GM18498 (cell line): ENCODE measurements at regions not wholly inside any gene's neighbourhood (a gene's known extent, or its start where the extent isn't known, plus 50 kb on each side); places are given as distances from the start of the nearest gene placed in this dataset.

Source experiments
- ATAC-seq: cut with Tn5 transposase; IDR thresholded peaks from one replicate; pipeline ENCODE4 v1.9.1; 2021; ENCODE audit warnings: mild to moderate bottlenecking, moderate library complexity; ENCODE audit not compliant: unreplicated experiment

DNA sequence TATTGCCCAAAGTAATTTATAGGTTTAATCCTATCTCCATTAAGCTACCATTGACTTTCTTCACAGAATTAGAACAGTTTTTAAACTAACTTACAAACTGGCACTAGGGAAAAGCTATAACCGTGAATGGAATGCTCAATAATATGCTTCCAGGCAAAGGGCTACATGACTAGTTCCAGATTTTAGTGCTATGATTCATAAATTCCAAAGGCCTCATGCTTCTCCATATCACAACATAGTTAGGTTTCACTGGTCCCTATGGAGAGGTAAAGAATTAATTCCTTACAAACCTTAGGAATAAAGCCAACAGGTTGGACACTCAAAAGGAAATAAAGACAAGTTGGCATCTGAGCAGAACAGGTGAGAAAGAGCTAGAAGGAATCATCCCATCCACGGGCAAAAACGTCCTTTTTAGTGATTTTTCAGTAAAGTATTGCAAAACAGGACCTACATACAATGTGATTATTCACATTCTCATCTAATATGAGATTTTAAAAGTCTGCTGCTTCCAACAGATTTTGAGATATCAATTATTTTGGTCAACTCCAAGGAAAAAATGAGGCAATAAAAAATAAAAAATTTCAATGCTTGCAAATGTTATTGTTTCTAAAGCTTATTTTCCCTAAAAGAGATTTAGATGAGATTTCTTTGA is 97.0 kb upstream of the TARS1 start:
- no peak for ATAC-seq

DNA sequence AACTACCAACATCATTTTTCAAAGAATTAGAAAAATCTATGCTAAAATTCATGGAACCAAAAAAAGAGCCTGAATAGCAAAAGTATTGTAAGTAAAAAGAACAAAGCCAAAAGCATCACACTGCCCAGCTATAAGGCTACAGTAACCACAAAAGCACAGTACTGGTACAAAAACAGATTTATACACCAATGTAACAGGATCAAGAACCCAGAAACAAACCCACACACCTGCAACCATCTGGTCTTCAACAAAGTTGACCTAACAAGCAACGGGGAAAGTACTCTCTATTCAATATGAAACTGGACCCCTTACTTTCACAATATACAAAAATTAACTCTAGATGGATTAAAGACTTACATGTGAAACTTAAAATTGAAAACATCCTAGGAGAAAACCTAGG is 94.2 kb upstream of the TARS1 start:
- ATAC-seq: no peak

DNA sequence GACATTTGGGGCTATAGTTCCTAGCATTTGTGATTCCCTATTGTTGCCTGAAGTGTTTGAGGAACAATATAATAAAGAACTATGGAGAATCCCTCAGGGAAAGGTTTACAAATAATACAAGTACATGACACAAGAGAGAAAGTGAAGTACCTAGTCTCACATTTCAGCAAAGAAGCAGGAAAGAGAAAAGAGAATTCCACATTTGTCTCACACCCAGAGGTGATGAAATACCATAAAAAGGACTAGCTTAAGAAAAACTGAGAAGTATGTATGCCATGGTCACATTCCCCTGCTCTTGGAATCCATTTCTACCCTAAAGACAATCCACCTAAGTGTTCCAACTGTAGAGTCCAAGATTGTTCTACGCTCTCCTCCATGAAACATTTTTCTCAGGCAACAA is 79.0 kb upstream of the TARS1 start:
- no peak for ATAC-seq

DNA sequence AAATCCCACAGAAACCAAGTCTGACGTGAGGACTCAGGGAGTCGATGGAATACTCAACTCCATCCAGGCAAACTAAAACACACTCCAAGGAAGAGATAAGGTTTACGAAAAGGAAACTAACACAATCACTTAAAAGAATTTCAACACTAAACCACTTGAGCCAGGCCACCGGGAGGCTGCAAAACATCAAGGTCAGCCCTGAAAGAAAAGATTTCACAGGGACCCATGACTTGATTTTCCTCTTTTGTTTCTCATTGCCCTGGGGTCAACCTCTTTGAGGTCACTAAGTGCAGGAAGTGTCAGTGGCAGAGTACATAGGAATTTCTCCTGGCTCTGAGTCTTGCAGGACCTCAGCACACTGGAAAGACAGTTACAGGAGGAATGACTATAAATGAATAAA is 77.8 kb upstream of the TARS1 start:
- no peak for ATAC-seq

DNA sequence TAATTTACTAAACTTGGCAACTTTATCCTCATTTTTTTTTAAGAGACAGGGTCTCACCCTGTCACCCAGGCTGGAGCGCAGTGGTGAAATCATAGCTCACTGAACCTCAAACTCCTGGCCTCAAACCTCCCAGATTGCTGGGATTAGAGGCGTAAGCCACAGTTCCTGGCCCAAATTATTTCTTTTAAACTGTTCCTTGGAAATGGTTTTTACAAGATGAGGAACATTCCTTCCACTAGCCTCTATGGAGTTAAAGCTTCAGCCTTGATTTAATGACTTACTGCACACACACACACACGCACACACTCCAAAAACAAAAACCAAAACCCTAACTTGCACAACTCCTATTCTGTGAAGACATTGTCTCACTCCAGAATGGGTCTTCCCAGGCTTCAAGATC is 77.2 kb upstream of the TARS1 start:
- no peak for ATAC-seq

DNA sequence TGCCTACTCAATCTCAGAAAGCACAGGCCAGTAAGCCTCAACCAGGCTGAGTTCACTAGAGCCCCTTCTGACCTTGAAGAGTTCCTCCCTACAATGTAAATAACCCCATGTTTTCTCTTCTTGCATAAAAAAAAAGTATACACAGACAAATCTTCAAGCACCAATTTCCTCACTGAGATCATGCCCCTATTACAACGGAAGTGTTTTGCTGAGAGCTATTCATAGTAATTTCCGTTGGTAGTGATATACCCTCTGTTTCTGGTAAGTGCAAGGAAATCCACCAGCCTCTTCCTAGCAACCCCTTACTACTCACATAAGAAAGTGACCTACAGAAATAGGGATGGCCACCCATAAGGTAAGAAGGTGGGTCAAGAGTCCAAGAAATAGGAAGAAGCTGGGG is 76.4 kb upstream of the TARS1 start:
- no peak for ATAC-seq

DNA sequence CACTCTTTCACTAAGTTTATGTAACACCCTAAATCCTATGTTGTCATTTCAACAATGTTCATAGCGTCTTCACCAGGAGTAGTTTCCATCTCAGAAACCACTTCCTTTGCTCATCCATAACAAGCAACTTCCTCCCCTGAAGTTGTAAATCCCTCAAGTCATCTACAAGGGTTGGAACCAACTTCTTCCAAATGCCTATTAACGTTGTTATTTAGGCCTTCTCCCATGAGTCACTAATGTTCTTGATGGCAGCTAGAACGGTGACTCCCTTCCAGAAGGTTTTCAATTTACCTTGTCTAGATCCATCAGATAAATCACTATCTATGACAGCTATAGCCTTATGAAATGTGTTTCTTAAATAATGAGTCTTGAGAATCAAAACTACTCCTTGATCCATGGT is 73.3 kb upstream of the TARS1 start:
- ATAC-seq: no peak

DNA sequence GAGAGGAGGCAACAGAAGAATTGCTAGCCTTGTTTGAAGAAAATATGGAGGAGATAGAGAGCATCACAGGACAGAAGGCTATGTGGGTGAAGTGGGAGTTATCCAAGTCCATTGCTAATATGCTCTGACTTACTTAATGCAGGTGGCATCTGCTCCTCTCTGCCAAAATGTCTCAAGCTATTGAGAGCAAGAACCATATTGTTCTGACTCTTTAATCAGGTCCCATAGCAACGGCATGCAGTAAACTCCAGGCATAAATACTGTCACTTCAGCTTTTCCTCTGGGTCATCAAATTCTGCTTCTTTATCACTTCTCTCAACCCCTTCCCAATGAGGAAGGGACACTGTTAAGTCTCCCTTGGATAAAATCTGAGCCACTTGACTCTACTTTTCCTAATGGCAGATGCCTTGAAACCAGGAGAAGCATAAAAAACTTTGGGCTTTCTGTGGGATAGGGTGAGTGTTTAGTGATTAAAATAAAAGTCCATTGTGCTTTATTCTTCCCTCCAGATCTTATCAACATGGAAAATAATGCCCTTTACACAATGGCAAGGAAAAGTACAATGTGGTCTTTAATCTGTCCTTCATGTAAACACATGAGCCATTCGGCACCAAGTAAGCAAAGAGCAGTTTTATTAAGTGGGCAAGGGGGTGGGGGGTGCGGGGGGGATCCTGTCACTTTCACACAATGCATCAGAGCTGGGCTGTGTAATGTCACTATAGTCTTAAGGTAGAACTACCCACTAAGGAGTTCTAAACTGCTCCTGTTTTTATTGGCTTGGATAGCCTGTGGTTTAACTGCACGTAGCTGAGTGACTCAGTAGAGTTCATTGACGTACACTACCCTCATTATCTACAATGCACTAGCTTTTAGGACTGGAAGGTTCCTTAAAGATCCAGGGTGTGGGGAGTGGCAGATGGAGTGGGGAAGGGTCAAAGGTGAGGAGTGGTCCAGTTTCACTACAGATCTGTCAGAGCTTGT is 71.0 kb upstream of the TARS1 start:
- no peak for ATAC-seq

DNA sequence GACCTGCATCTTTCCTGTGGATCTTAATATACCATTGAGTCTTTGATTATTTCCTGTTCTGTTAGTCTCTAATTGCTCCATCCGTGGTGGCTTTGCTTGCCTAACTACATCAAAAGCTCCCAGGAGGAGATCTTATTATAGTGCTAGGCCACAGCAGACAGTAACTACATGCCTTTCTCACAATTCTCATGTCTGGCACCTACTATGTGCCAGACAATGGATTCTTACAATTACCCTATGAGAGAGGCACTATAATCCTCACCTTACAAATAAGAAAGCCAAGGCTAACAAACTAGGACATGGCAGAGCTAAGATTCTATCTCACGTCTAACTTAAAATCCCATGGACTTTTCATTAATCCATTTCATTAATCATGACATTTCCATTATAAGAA is 70.3 kb upstream of the TARS1 start:
- no peak for ATAC-seq

DNA sequence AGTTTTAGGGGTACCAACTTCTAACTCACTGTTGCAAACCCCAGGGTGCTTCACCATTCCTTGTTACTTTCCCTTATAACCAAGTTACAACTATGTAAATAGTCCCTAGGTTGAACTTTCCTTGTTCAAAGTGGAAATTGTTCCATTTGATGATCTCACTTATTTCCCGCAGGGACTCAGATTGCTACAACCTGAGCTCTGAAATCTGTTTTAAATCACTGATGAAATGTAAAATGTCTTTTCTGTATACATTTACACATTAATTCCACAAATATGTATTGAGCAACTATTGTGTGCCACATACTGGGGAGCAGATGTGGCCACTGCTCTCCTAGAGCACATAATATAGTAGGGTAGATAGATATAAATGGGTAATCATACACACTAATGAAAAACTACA is 69.1 kb upstream of the TARS1 start:
- ATAC-seq: no peak

DNA sequence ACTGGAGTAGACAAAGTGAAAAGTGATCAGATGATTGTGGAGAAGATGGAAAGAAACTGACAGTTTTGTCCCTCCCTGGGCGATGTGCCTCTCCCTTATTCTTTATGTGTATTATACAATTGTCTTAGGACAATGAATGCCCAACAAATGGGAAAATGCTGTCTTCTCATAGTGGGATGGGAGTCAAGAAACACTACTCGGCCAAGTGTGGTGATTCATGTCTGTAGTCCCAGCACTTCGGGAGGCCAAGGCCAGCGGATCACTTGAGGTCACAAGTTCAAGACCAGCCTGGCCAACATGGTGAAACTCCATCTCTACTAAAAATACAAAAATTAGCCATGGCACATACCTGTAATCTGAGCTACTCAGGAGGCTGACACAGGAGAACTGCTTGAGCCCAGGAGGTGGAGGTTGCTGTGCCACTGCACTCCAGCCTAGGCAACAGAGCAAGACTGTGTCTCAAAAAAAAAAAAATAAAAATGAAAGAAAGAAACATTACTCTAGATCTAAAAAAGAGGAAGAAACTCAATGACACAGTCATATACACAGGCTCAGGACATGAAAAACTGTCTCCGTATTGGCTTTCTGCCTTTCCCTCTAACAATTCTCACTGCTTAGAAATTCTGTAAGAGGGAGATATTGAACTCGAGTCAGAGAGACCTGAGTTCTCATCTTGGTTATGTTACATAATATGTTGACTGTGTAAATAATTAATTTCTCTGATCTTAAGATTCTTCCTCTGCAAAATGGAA is 67.9 kb upstream of the TARS1 start:
- no peak for ATAC-seq

DNA sequence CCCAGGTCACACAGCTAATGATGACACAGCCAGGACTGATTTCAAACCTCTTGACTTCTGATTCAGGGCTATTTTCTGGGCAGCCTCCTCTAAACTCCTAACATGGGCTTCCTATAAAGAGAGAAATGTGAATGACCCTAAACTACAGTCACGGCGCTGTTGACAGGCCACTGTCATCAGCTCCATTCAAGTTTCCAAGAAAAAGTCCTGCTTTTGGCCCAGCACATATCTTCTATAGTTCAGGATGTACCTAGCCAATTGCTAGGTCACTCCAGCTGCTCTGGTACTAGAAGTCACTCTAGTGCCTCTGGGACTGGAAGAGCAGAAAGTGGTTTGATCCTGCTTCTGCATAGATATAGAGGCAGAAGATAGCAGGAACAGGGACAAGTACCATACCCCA is 64.9 kb upstream of the TARS1 start:
- ATAC-seq: no peak

DNA sequence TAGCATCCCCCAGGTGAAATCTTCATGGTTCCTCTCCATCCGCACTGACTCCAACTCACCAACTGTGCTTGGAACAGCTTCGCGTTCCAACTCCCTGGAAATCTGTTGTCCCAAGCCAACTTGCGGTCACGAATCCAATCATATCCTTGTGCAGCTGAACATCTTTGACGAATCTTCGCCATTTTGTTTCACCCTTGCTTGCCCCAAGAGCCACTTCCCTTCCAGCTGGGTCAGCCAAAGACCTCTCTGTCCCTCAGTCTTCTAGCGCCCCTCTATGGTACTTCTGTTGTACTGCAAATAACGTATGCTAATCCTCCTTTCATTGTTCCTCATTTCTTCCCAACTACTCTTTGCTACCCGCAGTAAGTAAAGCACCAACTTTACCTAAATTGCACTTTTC is 61.0 kb upstream of the TARS1 start:
- ATAC-seq: no peak

DNA sequence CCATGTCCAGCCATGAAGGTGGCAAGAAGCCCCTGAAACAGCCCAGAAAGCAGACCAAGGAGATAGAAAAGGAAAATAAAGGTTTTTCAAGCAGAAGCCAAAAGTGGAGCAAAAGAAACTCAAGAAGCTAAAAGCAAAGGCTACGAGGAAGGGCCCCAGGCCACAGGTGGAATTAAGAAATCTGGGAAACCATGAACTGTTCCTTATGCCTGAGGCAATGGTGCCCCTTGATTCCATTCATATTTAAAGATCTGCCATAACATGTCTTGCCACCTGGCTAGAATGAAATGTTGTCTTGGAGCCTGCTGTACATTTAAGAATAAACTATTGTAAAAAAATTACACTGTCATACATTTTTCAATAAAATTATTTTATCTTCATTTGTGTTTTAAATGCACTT is 59.5 kb upstream of the TARS1 start:
- ATAC-seq: no peak
